Superior temporal gyrus (tissue), 1 donor: ENCODE measurements at regions not wholly inside any gene's neighbourhood (a gene's known extent, or its start where the extent isn't known, plus 50 kb on each side); places are given as distances from the start of the nearest gene placed in this dataset.

Experiments used
- DNase-seq: peaks from one replicate; pipeline ENCODE4 v3.0.0-alpha.2; 2016; ENCODE audit errors: extremely low spot score

DNA sequence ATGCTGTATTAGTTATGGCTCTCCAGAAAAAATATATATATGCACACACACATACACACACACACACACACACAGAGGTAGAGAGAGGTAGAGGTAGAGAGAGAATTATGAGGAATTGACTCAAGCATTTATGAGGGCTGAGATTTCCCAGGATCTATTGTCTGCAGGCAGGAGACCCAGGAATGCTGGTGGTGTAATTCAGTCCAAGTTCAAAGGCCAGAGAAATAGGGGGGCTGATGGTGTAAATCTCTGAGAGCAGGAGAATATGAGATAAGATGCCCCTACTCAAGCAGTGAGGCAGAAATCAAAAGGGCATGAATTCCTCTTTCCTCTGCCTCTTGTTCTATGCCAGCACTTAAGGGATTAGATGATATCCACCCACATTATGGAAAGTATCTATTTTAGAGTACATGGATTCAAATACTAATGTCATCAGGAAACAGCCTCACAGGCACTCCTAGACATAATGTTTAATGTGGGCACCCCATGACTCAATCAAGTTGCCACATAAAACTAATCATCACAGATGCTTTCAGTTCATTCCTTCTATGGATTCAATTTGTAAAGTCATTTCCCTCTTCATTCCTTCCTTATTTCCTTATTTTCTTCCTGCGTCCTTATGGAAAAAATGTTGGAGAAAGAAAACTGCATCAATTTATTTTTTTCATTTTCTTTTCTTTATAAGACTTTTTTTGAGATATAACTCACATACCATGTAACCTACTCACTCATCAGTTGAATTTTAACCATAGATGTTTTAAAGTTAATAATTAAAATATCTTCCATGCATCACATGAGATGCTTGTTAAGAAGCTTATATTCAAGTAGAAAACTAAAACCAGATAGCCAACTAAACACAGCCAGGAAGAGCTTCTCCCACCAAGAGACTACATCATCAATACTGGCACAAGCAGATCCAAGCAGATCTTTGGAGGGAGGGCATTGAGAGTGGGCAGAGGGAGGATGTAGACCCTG, 406.2 kb downstream of the MBD2 start:
- DNase-seq: no peak

DNA sequence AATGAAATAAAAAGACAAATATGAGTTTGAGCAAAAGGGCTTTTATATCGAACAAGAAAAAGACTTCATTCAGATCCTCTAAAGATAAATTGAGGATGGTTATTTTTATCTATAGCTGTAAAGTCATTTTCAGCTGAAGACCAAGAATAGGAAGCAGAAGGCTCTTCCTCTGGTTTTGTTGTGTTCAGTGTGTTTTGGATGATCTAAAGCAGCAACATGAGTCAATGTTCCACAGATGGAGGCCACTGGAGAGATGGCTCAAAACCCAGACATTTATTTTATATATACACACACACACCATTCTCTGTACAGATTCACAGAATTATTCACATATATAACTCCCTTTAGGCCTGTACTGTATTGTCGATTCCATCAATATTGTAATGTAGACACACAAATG, 424.3 kb downstream of the MBD2 start:
- DNase-seq: peak; percentile 44

DNA sequence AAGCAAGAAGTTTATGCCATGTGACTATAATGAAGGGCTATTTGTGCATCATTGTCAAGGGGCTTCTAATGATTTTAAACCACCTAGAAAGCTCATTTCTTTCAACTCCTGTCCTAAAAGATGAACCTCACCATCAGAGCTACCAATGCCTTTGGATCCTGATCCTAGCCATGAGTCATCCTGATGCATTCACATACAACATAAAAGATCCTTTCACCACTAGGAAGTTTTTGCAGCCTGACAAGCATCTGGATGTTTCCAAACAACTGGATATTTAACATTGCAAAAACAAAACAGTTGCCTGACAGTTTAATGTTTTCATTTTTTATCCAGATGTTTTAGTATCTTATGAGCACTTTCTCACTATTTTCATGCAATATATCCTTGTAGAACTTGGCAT, 425.3 kb downstream of the MBD2 start:
- DNase-seq: peak; percentile 39

DNA sequence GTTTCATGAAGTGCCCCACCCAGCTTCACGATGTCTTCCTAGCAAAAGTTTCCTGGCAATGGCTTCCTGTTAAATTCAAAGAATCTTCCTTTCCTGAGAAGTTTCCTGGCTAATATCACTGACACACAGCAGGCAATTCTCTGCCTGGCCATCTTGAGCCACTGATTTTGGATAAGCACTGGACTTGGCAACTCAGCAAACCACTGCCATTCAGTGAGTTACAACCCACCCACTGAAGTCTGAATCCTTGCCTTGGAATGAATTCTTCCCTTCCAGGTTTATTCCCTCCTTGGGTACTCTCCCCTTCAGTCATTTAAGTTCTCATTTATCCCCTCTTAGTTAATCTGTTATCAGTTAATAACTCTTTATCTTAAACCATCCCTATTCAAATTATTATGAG, 426.0 kb downstream of the MBD2 start:
- DNase-seq: no peak

GRCh38 chr18:53797998-53798495, 426.4 kb downstream of the MBD2 start:
- DNase-seq: no peak

GRCh38 chr18:53796040-53796729, 428.3 kb downstream of the MBD2 start:
- no peak for DNase-seq

GRCh38 chr18:53795610-53796009, 428.9 kb downstream of the MBD2 start:
- DNase-seq: no peak

- no peak for DNase-seq
These were observed 429.4 kb downstream of the MBD2 start for GRCh38 chr18:53795061-53795460.

DNA sequence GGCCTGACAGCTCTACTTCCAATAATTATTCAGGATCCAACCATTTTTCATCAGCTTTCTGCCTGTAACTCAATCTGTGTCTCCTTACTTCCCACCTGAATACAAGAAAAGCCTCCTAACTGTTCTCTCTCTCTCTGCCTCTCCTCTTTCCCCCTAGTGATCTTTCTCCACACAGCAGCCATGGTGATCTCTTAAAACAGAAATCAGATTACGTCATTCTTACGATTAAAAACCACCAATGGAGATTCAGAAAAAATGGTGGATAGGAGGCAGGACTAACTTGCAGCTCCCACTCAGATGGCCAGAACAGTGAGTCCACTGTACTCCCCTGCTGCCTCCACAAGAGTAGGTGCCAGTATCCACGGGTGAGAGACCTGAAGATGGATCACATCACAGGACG, 431.7 kb downstream of the MBD2 start:
- DNase-seq: no peak

GRCh38 chr18:53790786-53791185, 433.7 kb downstream of the MBD2 start:
- no peak for DNase-seq

DNA sequence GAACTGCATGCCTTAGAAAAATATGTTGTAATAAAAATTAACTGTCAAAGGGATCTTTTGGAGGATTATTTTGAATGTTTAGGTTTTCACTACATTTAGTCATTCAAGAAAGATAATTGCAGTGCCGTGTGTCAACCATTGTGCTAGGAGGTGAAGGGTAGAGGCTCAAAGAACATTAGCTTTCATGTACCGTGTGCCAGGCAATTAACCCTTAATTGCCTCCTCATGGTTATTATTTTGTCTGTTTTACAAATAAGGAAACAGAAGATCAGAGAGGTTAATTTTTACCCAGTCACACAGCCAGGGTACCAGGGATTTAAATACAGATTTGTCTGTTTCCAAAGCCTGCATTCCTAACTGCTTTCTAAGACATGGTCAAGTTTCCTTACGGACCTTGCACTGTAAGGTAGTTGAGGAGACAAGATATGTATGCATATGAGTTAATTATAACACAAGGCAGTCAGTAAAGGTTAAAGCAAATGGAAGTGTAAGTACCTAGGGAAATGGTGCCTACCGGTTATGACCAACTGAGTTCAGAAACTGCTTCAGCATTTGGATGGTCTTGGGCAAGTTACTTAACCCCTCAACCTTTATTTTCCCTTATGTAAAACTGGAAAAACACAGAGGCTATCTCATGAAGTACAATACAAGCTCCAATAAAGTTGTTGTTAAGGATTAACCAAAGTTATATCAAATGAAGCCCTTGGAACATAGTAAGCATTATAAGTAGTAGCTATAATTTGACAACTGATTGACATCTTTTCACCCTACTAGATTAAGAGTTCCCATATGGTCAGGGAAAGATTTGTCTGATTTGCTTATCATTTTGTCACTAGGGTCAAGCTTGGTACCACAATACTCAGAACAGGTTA, 434.9 kb downstream of the MBD2 start:
- no peak for DNase-seq

DNA sequence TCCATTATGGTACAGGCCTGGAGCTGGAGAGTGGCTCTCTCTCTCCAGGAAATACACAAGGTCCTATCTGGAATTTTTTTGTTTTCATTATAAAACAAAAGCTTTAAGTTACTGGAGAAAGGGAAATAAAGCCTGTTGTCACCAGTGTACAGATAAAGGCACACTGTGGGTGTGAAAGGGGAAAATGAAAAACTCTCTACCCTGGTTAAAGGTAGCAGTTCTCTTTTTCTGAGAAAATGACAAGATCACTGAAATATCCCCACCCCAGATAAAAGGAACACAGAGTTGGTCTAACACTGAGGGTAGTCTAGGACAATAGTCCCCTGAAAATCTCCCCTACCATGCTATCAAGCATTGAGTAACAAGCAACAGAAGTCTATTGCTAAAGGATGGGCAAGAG, 438.7 kb downstream of the MBD2 start:
- no peak for DNase-seq

DNA sequence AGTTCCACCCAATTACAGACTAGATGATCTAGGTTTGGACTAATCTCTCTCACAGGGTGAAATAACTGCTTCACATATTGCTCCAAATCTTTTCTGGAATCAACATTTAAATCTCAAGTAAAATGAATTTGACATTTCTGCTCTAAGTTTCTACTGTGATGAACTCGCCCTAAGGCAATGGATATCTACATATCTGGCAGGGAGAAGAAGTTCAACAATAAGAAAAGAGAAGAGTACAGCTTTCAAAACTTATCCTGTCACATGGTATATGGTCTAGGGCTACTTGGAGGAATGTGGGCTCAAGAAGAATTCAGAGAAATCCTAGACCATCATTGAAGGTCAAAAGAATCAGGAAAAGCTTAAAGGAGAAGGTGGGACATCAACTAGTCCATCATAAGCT, 440.2 kb downstream of the MBD2 start:
- DNase-seq: no peak

GRCh38 chr18:53780666-53781065, 443.8 kb downstream of the MBD2 start:
- no peak for DNase-seq

DNA sequence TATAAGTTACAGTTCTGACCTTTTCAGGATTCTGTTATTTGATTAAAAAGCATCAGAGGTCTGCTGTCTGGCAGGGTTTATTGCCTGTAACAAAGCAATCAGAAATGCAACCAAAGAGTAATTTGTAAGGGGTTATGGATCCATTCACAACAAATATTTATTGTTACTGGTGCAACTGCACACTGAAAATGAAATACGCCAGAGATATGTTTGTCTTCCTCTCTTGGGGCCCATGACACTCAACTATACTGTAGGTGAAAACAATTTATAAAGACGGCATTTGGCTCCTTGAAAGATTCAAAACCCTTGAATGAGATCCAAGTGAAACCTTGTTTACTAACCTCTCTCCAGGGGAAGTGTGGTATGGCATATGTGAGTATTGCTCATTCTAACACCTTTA, 452.2 kb downstream of the MBD2 start:
- DNase-seq: no peak

DNA sequence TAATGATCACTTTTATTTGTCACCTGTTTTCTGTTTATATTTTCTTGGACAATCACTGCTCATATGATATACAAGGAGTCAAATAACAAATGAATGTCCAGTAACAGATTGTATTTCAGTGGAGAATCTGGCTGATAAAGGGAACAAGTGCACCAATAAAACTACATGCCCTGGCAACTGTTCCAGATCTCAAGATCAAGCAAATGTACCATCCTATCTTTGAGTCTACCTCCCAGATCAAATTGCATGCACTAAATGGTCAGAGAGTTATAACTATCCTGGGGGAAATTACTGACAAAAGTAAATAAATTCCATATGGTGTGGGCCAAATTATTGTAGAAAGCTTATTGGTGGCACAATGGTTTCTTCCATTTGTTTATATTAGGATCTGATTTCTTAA, 452.8 kb downstream of the MBD2 start:
- DNase-seq: no peak

GRCh38 chr18:53765211-53765610, 459.3 kb downstream of the MBD2 start:
- no peak for DNase-seq

GRCh38 chr18:53764086-53764485, 460.4 kb downstream of the MBD2 start:
- DNase-seq: no peak

GRCh38 chr18:53757328-53757727, 467.1 kb downstream of the MBD2 start:
- DNase-seq: no peak

DNA sequence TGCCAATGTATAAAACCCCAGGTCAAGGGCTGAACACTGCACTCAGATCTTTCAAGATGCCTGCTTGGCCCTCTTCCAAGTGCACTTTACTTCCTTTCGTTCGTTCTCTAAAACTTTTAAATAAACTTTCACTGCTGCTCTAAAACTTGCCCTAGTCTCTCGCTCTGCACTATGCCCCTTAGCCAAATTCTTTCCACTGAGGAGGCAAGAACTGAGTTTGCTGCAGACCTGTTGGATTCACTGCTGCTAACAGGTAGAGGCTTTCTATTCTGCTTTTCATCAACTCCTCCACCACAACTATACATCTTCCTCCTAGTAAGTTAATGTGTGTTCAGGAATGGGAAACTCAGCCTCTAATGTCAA, 467.9 kb downstream of the MBD2 start:
- no peak for DNase-seq

DNA sequence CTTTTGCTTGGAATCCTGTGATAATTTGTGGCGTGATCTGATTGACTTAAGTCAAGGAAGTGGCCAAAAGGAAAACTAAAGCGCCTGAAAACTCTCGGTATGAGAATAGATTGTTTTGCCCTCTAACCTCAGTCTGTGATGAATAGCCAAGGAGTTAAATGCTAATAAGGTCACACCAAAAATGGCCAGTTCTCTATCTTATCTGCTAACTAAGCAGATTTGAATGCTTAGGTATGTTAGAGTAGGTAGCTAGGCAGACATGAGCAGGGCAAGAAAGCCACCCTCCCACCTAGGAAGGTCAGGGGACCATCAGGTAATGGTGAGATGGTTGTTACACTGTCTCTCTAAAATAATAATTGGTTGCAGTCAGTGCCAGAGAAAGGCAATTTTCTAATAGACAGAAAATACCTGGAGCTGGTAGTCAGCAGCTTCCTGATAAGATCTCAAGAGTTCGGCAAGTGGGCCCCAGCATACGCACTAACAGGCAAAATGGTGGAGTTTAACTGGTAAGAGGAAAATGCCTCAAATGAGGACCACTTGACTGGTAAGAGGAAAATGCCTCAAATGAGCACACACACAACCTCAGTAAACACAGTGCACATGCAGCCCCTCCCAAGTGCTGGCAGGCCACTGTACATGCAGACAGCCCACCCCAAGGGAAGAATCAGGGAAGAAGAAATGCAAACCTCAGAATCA, 468.4 kb downstream of the MBD2 start:
- DNase-seq: no peak
